HG03066 (cell line): ENCODE measurements at regions not wholly inside any gene's neighbourhood (a gene's known extent, or its start where the extent isn't known, plus 50 kb on each side); places are given as distances from the start of the nearest gene placed in this dataset.
"Not testable (repeated sequence)": the region's sequence is repeated elsewhere in the genome, so short reads cannot be mapped to it uniquely, and the experiment has no call there.

Experiments used
- ATAC-seq: cut with Tn5 transposase; IDR thresholded peaks from one replicate; pipeline ENCODE4 v1.9.1; 2021; ENCODE audit warnings: low read depth; ENCODE audit not compliant: unreplicated experiment

DNA sequence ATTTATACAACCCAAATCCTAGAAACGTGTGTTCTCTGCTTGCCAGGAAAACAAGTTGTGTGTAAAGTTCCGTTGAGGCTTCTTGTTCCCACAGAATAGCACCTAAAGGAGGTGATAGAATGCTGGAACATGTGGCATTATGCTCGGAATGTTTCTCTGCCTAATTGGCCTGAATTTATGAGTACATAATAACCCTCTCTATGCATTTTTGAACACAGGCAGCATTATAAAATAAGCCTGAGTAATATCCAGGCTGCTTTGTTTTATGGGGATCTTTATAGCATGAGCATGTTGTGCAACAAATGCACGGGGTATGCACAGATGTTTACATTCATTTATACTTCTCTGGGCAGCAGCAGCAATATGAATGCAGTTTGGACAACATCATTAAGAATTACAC, 385.7 kb downstream of the MBD2 start:
- no peak for ATAC-seq

DNA sequence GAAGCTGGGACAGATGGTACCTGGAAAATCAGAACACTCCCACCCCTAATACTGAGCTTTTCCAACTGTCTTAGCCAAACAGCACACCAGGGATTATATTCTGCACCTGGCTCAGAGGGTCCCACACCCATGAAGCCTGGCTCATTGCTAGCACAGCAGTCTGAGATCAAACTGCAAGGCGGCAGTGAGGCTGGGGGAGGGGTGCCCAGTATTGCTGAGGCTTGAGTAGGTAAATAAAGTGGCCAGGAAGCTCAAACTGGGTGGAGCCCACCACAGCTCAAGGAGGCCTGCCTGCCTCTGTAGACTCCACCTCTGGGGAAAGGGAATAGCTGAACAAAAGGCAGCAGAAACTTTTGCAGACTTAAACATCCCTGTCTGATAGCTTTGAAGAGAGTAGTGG, 403.3 kb downstream of the MBD2 start:
- ATAC-seq, result not testable (repeated sequence)

DNA sequence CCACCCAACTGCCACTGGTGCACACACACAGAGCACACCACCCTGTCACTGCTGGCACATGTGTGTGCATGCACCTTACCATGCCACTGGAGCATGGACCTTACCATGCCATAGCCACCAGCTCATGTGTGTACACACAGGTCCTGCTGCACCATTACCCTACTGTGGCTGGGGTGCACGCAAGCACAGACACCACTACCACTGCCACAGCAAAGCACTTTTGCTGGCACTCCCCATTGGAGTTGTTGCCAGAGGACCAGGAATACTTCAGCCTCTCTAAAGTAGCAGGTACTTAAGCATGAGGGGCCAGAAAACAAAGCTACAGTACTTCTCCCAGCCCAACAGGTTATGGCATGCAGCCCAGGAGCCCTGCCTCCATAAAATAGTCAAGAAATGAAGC, 404.8 kb downstream of the MBD2 start:
- no peak for ATAC-seq

DNA sequence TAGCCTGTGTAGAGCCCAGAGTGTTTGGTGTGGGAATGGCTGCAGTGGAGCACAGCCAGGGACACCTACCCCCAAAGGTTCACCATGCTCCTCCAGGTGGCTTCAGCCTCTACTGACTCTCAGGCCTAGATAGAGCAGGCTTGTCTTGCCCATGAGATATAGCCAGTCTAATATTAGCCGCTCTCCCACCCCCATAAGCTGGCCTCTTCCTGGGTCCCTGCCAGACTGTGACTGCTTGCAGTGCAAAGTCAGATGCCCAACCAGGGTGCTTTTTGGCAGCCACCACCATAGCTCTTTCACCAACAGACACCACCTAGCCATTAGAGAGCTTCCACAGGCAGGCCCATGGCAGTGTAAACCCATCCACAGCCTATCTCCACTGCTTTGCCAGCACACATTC, 405.3 kb downstream of the MBD2 start:
- ATAC-seq, result no peak

DNA sequence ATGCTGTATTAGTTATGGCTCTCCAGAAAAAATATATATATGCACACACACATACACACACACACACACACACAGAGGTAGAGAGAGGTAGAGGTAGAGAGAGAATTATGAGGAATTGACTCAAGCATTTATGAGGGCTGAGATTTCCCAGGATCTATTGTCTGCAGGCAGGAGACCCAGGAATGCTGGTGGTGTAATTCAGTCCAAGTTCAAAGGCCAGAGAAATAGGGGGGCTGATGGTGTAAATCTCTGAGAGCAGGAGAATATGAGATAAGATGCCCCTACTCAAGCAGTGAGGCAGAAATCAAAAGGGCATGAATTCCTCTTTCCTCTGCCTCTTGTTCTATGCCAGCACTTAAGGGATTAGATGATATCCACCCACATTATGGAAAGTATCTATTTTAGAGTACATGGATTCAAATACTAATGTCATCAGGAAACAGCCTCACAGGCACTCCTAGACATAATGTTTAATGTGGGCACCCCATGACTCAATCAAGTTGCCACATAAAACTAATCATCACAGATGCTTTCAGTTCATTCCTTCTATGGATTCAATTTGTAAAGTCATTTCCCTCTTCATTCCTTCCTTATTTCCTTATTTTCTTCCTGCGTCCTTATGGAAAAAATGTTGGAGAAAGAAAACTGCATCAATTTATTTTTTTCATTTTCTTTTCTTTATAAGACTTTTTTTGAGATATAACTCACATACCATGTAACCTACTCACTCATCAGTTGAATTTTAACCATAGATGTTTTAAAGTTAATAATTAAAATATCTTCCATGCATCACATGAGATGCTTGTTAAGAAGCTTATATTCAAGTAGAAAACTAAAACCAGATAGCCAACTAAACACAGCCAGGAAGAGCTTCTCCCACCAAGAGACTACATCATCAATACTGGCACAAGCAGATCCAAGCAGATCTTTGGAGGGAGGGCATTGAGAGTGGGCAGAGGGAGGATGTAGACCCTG, 406.2 kb downstream of the MBD2 start:
- no peak for ATAC-seq

DNA sequence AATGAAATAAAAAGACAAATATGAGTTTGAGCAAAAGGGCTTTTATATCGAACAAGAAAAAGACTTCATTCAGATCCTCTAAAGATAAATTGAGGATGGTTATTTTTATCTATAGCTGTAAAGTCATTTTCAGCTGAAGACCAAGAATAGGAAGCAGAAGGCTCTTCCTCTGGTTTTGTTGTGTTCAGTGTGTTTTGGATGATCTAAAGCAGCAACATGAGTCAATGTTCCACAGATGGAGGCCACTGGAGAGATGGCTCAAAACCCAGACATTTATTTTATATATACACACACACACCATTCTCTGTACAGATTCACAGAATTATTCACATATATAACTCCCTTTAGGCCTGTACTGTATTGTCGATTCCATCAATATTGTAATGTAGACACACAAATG, 424.3 kb downstream of the MBD2 start:
- ATAC-seq, result no peak

DNA sequence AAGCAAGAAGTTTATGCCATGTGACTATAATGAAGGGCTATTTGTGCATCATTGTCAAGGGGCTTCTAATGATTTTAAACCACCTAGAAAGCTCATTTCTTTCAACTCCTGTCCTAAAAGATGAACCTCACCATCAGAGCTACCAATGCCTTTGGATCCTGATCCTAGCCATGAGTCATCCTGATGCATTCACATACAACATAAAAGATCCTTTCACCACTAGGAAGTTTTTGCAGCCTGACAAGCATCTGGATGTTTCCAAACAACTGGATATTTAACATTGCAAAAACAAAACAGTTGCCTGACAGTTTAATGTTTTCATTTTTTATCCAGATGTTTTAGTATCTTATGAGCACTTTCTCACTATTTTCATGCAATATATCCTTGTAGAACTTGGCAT, 425.3 kb downstream of the MBD2 start:
- no peak for ATAC-seq

DNA sequence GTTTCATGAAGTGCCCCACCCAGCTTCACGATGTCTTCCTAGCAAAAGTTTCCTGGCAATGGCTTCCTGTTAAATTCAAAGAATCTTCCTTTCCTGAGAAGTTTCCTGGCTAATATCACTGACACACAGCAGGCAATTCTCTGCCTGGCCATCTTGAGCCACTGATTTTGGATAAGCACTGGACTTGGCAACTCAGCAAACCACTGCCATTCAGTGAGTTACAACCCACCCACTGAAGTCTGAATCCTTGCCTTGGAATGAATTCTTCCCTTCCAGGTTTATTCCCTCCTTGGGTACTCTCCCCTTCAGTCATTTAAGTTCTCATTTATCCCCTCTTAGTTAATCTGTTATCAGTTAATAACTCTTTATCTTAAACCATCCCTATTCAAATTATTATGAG, 426.0 kb downstream of the MBD2 start:
- ATAC-seq, result no peak

DNA sequence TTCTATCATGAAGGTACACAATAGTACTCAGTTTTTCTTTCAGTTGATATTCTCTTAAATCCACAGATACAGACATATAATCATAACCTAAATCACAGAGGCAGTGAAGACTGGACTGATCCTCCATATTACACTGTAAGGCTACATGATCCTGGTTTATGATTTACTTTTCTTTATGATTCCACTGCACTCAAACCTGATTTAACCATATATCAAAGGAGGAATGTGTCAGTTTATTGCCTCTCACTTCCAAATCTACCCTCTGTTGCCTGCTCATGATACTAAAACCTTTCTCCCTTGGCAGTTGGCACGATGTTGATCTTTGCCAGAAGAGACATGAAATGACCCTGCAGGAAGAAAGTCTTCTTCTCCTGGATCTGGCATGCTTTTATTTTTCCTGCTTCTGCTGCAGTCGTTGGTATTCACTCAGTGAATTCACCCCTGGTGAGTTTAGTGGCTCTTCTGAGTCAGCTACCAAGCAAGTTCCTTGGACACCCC, 426.4 kb downstream of the MBD2 start:
- no peak for ATAC-seq

DNA sequence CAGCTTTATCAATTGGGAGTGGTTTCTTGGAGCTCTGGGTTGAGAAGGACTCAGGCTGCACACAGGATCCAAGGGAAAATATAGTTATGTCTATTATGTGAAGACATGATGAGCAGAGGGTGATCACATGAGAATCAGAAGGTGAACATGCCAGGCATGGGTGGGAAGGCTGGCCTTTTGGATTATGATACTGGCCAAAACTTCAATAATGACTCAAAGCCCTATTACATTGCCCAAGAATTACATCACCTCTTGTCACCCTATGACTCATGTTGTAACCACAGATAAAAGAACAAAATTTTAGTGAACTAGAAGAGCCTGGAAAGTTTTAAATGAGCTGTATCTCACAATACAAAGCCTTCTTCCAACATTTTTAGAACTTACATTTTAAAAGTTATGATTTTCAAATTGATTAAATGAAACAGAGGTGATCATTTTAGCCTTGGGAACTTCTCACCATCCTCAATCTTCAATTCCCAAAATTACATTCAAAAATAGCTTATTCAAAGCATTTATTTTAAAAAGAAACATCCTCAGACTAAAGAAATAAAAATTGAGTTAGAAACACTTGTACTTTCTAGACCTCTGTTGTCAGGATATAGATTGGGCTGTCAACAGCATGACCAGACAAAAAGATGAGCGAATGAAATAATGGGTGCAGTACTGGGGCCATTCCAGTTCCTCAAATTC, 428.3 kb downstream of the MBD2 start:
- ATAC-seq, result no peak

DNA sequence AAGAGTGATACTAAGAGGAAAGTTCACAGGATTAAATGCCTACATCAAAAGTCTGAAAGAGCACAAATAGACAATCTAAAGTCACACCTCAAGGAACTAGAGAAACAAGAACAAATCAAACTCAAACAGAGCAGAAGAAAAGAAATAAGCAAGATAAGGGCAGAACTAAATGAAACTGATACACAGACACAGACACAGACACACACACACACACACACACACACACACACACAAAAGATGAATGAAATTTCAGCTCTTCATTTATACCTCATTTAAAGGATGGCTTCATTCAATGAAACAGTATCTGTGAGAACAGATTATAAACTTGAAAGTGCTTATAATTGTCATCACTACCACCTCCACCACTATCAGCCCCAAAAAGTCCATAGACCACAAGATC, 428.9 kb downstream of the MBD2 start:
- ATAC-seq, result no peak

DNA sequence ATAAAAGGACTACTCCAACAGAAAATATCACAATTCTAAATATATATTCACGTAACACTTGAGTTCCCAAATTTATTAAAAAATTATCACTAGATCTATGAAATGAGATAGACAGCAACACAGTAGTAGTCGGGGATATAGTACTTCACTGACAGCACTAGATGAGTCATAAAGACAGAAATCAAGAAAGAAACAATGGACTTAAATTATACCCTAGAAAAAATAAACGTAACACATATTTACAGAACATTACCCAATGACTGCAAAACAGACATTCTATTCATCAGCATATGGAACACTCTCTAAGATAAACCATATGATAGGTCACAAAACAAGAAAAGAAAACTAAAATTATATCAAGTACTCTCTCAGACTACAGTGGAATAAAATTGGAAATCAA, 429.4 kb downstream of the MBD2 start:
- ATAC-seq, result no peak

DNA sequence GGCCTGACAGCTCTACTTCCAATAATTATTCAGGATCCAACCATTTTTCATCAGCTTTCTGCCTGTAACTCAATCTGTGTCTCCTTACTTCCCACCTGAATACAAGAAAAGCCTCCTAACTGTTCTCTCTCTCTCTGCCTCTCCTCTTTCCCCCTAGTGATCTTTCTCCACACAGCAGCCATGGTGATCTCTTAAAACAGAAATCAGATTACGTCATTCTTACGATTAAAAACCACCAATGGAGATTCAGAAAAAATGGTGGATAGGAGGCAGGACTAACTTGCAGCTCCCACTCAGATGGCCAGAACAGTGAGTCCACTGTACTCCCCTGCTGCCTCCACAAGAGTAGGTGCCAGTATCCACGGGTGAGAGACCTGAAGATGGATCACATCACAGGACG, 431.7 kb downstream of the MBD2 start:
- ATAC-seq, result no peak

DNA sequence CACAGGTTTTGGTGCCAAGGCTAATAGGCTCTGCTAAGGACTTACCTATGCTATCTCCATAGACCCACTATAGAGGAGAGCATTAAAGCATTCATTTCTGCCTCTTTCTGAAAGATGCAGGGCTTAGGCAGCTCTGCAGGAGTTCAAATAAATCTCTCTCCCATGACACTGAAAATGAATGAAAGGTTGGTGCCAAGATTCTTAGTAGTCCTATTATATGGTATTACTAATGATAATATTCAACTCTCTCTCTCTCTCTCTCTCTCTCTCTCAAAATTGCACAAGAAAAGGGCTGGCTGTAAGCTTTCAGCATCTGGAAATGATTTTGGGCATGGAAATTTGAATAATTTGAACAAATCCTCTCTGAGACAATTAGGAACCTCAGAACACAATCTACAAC, 433.7 kb downstream of the MBD2 start:
- no peak for ATAC-seq

DNA sequence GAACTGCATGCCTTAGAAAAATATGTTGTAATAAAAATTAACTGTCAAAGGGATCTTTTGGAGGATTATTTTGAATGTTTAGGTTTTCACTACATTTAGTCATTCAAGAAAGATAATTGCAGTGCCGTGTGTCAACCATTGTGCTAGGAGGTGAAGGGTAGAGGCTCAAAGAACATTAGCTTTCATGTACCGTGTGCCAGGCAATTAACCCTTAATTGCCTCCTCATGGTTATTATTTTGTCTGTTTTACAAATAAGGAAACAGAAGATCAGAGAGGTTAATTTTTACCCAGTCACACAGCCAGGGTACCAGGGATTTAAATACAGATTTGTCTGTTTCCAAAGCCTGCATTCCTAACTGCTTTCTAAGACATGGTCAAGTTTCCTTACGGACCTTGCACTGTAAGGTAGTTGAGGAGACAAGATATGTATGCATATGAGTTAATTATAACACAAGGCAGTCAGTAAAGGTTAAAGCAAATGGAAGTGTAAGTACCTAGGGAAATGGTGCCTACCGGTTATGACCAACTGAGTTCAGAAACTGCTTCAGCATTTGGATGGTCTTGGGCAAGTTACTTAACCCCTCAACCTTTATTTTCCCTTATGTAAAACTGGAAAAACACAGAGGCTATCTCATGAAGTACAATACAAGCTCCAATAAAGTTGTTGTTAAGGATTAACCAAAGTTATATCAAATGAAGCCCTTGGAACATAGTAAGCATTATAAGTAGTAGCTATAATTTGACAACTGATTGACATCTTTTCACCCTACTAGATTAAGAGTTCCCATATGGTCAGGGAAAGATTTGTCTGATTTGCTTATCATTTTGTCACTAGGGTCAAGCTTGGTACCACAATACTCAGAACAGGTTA, 434.9 kb downstream of the MBD2 start:
- no peak for ATAC-seq

DNA sequence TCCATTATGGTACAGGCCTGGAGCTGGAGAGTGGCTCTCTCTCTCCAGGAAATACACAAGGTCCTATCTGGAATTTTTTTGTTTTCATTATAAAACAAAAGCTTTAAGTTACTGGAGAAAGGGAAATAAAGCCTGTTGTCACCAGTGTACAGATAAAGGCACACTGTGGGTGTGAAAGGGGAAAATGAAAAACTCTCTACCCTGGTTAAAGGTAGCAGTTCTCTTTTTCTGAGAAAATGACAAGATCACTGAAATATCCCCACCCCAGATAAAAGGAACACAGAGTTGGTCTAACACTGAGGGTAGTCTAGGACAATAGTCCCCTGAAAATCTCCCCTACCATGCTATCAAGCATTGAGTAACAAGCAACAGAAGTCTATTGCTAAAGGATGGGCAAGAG, 438.7 kb downstream of the MBD2 start:
- no peak for ATAC-seq

DNA sequence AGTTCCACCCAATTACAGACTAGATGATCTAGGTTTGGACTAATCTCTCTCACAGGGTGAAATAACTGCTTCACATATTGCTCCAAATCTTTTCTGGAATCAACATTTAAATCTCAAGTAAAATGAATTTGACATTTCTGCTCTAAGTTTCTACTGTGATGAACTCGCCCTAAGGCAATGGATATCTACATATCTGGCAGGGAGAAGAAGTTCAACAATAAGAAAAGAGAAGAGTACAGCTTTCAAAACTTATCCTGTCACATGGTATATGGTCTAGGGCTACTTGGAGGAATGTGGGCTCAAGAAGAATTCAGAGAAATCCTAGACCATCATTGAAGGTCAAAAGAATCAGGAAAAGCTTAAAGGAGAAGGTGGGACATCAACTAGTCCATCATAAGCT, 440.2 kb downstream of the MBD2 start:
- ATAC-seq, result no peak

DNA sequence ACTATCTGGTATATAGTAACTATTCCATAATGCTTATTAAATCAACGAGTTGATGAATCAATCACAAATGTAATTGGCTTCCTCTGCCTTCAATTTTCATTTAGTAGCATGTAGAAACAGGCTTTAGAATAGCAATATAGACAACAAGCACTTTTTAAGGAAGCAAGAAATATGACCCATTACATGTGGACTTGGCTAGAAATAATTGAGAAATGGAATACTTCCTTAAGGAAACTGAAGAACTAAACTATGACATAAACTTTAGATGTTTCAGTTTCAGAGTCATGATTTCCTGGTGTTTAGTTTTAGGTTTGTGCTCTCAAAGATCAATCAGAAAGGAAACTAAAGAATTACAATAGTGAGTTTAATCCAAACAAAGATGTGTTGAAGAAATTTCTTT, 443.8 kb downstream of the MBD2 start:
- ATAC-seq, result no peak

DNA sequence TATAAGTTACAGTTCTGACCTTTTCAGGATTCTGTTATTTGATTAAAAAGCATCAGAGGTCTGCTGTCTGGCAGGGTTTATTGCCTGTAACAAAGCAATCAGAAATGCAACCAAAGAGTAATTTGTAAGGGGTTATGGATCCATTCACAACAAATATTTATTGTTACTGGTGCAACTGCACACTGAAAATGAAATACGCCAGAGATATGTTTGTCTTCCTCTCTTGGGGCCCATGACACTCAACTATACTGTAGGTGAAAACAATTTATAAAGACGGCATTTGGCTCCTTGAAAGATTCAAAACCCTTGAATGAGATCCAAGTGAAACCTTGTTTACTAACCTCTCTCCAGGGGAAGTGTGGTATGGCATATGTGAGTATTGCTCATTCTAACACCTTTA, 452.2 kb downstream of the MBD2 start:
- ATAC-seq, result no peak

DNA sequence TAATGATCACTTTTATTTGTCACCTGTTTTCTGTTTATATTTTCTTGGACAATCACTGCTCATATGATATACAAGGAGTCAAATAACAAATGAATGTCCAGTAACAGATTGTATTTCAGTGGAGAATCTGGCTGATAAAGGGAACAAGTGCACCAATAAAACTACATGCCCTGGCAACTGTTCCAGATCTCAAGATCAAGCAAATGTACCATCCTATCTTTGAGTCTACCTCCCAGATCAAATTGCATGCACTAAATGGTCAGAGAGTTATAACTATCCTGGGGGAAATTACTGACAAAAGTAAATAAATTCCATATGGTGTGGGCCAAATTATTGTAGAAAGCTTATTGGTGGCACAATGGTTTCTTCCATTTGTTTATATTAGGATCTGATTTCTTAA, 452.8 kb downstream of the MBD2 start:
- no peak for ATAC-seq

DNA sequence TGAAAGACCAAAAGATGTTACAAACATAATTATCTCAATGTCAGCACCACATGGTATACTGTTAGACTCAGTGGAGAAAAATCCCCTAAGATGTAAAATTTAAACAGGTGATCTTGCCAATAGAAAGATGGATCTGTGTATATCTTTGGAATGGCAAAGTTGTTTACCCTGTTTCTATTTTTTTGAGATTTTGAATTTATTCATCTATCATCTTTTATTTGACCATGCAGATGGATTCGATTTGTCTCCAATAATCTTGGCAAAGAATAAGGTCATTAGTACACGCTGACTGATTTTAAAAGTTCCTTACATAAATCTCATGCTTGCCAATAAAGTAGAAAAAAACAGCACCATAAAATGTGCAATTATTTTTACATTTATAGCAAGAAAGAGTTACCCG, 459.3 kb downstream of the MBD2 start:
- ATAC-seq, result no peak
